OCI-LY3 (cell line): ENCODE measurements at regions not wholly inside any gene's neighbourhood (a gene's known extent, or its start where the extent isn't known, plus 50 kb on each side); places are given as distances from the start of the nearest gene placed in this dataset.

Experiments
- H2AFZ ChIP-seq: fragments of 200-600, 300-600 bp; shearing (Covaris generic); 2 replicates; pipeline ENCODE4 v1.6.0; 2014; ENCODE audit warnings: antibody characterized with exemption, low read depth, low read length
- H3K27ac ChIP-seq: fragments of 200-600, 300-600 bp; sonication (generic); 2 replicates; pipeline ENCODE4 v1.5.1; 2014; ENCODE audit warnings: mild to moderate bottlenecking, low read length, moderate library complexity, mixed read lengths
- H3K27me3 ChIP-seq: fragments of 200-600, 300-600 bp; sonication (generic); 2 replicates; pipeline ENCODE4 v1.6.1; 2014; ENCODE audit warnings: low read depth, low read length, mixed read lengths
- H3K36me3 ChIP-seq: fragments of 200-600, 300-600 bp; sonication (generic); replicated peaks from 2 replicates; pipeline ENCODE3; 2014; ENCODE audit warnings: low read depth, low read length, mixed read lengths
- H3K4me1 ChIP-seq: fragments of 300-600, 200-600 bp; sonication (generic); 2 replicates; pipeline ENCODE4 v1.6.1; 2014; ENCODE audit warnings: low read length, mixed read lengths
- H3K4me2 ChIP-seq: fragments of 200-600, 300-600 bp; sonication (generic); 2 replicates; pipeline ENCODE4 v1.6.1; 2014; ENCODE audit warnings: low read length, mixed read lengths
- H3K4me3 ChIP-seq: fragments of 300-600, 200-600 bp; sonication (generic); 2 replicates; pipeline ENCODE4 v1.5.1; 2014; ENCODE audit warnings: antibody characterized with exemption, mild to moderate bottlenecking, low read length, moderate library complexity
- H3K79me2 ChIP-seq: fragments of 300-600, 200-600 bp; shearing (Covaris generic); 2 replicates; pipeline ENCODE4 v1.6.1; 2014; ENCODE audit warnings: mild to moderate bottlenecking, low read length, mixed read lengths
- H3K9ac ChIP-seq: fragments of 300-600, 200-600 bp; shearing (Covaris generic); 2 replicates; pipeline ENCODE4 v1.6.0; 2014; ENCODE audit warnings: mild to moderate bottlenecking, low read length, moderate library complexity
- H3K9me3 ChIP-seq: fragments of 200-600, 300-600 bp; shearing (Covaris generic); 2 replicates; pipeline ENCODE4 v1.6.1; 2014; ENCODE audit warnings: low read length, mixed read lengths; ENCODE audit not compliant: insufficient read depth
- H4K20me1 ChIP-seq: fragments of 200-600, 300-600 bp; sonication (generic); 2 replicates; pipeline ENCODE4 v1.6.1; 2016; ENCODE audit warnings: low read length, mixed read lengths; ENCODE audit not compliant: insufficient read depth
- EZH2phosphoT487 ChIP-seq: fragments of 200-600 bp; shearing (Covaris generic); IDR thresholded peaks from 2 replicates; pipeline ENCODE4 v1.6.1; 2018; ENCODE audit warnings: antibody characterized with exemption, mixed run types, low read depth
- TF ChIP-seq, protein P1 (sequence below): fragments of 200-600, 300-600 bp; sonication (generic); IDR thresholded peaks from 2 replicates; pipeline ENCODE4 v1.5.1; 2014; ENCODE audit warnings: antibody characterized with exemption, low read length, low read depth

DNA sequence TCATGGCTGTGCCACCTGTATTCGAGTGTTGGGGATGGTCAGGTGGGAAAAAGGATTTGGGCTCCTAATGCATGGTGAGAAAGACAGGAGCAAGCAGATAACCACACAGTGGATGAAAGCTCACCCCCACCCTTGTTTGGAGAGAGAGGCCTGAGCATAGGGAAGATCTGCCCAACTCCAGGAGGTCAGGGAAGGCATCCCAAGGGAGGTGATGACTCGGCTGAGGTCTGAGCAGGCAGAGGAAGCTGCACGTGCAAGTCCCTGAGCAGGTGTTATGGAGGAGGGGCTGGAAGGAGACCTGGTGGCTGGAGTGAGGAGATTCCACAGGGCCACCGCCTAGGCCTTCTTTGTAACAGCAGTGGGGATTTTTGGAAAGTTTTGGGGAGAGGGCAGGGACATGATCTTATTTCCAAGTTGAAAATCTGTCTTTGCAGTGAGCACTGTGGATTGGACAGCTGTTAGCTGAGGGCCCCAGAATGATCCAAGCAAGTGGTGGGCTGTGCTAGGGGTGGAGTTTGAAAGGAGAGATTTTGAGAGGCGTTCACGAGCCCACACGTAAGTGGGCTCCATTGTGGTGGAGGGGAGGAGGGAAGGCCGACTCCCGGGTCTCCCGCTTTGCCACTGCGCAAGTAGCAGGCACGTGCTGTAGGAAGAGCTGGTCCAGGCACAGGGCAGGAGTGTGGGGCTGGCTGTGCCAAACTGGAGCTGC is 228.5 kb downstream of the GLI2 start:
- no peaks in the 10 kb centered on the region for H3K9me3 ChIP-seq
- H3K4me2 ChIP-seq, result no peak overlapping the region
- no peaks in the 10 kb centered on the region for H3K4me1 ChIP-seq
- no peaks in the 10 kb centered on the region for H3K36me3 ChIP-seq
- no peaks in the 10 kb centered on the region for H4K20me1 ChIP-seq
- no peak overlapping the region for H3K27ac ChIP-seq
- peaks cover 8% of the 10 kb centered on the region; the same call in 1 of the 2 replicates for H3K27me3 ChIP-seq
- H3K4me3 ChIP-seq, result no peak overlapping the region
- no peak overlapping the region for H2AFZ ChIP-seq
- TF ChIP-seq EZH2phosphoT487, result no peak
- TF ChIP-seq, protein P1, sequence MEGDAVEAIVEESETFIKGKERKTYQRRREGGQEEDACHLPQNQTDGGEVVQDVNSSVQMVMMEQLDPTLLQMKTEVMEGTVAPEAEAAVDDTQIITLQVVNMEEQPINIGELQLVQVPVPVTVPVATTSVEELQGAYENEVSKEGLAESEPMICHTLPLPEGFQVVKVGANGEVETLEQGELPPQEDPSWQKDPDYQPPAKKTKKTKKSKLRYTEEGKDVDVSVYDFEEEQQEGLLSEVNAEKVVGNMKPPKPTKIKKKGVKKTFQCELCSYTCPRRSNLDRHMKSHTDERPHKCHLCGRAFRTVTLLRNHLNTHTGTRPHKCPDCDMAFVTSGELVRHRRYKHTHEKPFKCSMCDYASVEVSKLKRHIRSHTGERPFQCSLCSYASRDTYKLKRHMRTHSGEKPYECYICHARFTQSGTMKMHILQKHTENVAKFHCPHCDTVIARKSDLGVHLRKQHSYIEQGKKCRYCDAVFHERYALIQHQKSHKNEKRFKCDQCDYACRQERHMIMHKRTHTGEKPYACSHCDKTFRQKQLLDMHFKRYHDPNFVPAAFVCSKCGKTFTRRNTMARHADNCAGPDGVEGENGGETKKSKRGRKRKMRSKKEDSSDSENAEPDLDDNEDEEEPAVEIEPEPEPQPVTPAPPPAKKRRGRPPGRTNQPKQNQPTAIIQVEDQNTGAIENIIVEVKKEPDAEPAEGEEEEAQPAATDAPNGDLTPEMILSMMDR, result no peak
- no peak overlapping the region for H3K9ac ChIP-seq
- H3K79me2 ChIP-seq, result no peaks in the 10 kb centered on the region

DNA sequence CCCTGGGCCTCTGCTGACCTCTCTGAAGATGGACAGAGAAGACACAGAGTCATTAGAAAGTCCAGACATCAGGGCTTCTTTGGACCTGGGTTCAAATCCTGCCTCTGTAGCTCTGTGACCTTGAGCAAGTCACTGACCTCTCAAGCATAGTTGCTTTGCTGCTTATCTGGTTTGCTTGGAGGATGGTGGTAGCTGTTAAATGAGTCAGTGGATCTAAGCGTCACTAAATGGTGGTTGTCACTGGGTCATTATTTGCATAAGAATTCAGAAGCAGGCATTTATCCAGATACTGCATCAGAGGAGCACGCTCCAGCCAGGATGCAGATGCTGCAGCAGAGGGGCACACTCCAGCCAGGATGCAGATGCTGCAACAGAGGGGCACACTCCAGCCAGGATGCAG is 229.2 kb downstream of the GLI2 start:
- H3K4me3 ChIP-seq, result no peak overlapping the region
- no peak overlapping the region for H3K9ac ChIP-seq

DNA sequence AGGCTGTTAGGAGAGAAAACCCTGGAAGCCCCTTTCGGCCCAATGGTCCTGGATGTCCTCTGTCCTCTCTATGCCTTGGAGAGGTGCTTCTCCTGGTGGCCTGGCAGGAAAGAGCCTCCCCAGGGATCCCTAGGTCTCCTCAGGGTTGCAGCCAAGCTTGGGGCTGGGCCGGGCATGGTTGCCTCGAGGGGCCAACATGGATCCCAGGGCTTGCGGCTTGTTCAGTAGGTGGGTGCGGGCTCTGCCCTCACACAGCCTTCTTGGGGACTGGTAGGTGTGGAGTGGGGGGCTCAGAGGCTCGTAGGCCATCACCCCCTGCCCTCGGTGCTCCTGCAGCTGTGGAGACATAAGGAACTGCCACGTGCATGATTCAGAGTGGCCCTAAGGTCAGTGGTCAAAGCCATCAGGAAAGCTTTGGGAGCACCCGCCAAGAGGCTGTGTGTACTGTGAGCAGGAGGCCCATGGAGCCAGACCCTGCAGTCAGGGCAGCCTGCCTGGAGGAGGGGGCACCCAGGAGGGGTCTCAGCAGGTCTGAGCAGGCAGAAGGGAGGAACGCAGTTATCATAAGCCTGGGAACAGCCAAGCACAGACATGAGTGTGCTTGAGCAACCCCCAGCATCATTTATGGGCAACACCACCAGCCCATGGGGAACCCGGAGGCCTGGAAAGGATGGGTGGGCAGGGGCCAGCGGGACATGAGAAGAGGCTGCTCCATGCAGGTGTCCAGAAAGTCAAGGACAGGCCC is 231.0 kb downstream of the GLI2 start:
- H3K36me3 ChIP-seq, result no peaks in the 10 kb centered on the region

More for the DNA sequence above, 229.2 kb downstream of the GLI2 start:
- Histone ChIP-seq H3K9me3 (no peaks in the 10 kb centered on the region), H3K36me3 (no peaks in the 10 kb centered on the region), H4K20me1 (no peaks in the 10 kb centered on the region), H3K27me3 (peaks cover 8% of the 10 kb centered on the region; the same call in 1 of the 2 replicates), H3K79me2 (no peaks in the 10 kb centered on the region), H3K4me1 (no peaks in the 10 kb centered on the region), H3K27ac (no peak overlapping the region), H2AFZ (no peak overlapping the region), H3K4me2 (no peak overlapping the region)
- no peak for TF ChIP-seq EZH2phosphoT487
- TF ChIP-seq, protein P1, result no peak

More for the DNA sequence above, 231.0 kb downstream of the GLI2 start:
- Histone ChIP-seq H3K27me3 (peaks cover 8% of the 10 kb centered on the region; the same call in 1 of the 2 replicates), H3K4me2 (no peak overlapping the region), H3K79me2 (no peaks in the 10 kb centered on the region), H3K9me3 (no peaks in the 10 kb centered on the region), H3K27ac (no peak overlapping the region), H3K9ac (no peak overlapping the region), H3K4me1 (no peaks in the 10 kb centered on the region), H2AFZ (no peak overlapping the region), H4K20me1 (no peaks in the 10 kb centered on the region), H3K4me3 (no peak overlapping the region)
- TF ChIP-seq EZH2phosphoT487, result no peak
- TF ChIP-seq, protein P1, result no peak
